ENCODE measurements at regions not wholly inside any gene's neighbourhood (a gene's known extent, or its start where the extent isn't known, plus 50 kb on each side); places are given as distances from the start of the nearest gene placed in this dataset.
"Not testable (repeated sequence)": the region's sequence is repeated elsewhere in the genome, so short reads cannot be mapped to it uniquely, and the experiment has no call there.

GRCh38 chr5:117533792-117534191, 959.2 kb upstream of the SEMA6A start:
- DNase-seq (ENCODE audit: low read depth, low spot score) = no peak

- DNase-seq (ENCODE audit: low read depth, low spot score) = not testable (repeated sequence)
These were observed 958.5 kb upstream of the SEMA6A start for GRCh38 chr5:117533051-117533670.

DNA sequence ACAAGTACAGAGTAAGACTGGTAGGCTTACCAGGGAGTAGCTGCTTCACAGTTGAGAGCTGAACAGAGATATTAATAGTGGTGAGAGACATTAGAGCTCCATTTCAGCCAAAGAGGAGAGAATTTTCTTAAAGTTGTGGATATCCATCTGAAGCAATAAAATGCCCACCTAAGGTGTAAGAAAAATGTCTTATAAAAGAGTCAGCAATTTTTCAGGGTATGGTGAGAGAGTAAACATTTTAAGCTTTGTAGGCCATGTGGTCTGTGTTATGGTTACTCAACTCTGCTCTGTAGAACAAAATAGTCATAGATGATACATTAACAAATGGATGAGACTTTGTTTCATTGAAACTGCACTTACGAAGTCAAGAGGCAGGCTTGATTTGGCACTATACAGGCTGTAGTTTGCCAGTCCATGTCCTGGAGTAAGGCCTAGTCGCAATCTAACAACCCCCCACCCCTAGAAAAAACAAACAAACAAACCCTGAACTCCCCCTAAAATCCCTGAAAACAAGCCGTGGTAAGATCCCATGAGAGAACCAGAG, 945.4 kb upstream of the SEMA6A start:
- no peak for DNase-seq (ENCODE audit: low read depth, low spot score)

- DNase-seq (ENCODE audit: low read depth, low spot score) = no peak
These were observed 929.7 kb upstream of the SEMA6A start for GRCh38 chr5:117504305-117504704.

DNA sequence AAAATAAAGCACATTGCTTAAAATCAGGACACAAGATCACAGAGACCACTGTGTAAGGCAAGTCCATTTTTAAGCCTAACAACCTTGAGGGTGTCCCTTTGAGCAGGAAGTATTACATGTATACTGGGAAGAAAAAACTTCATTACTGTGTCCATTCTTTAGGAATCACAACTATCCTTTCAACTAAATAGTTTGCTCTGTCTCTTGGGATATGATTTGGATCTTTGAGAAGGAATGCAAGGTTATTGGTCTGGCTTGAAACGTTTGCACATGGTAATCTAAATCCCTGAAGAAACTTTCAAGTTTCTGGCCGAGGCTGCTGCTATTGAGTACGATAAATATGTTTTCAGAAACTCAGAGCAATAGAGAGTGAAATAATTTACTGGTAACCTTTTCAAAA, 923.0 kb upstream of the SEMA6A start:
- DNase-seq (ENCODE audit: low read depth, low spot score) = no peak

GRCh38 chr5:117496801-117497200, 922.2 kb upstream of the SEMA6A start:
- no peak for DNase-seq (ENCODE audit: low read depth, low spot score)

DNA sequence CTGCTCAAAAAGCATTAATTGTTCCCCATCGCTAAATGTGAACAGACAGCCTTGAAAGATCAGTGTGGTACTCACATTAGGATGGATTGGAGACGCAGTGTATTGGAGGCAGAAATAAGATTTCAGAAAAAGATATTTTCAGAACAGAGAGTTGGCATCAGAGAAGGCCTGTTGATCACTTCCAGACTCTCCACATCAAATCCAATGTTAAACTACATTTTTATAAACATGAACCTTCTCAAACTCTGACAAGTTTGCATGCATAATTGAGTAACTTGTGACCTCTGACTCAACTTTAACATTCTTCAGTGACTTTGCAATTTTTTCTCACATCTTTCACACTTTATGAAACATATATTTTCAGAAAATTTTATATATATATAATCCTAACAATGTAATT, 919.6 kb upstream of the SEMA6A start:
- DNase-seq (ENCODE audit: low read depth, low spot score) = no peak

DNA sequence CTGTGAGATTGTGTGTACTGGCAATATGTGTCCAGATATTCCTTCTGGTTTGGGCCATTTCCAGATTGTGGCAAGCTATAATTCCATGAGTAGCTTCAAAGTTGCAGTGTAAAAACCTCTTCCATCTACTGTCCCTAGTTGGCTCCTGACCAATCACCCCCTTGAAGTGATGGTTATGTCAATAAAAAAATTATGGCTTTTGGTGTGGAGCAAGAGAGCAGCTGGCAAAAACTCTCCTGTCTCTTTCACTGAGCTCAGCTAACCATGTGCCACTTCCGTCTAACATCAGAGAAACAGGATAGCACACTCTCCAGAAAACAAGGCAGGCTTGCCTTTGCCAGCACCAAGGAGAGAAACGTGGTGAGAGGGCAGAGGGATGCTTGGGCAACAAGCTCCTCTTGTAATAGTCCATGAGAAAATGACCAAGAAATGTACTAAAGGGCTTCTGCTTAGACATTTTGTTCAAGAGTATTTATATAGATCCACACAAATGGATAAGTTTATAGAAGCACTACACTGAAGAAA, 914.4 kb upstream of the SEMA6A start:
- no peak for DNase-seq (ENCODE audit: low read depth, low spot score)

- DNase-seq (ENCODE audit: low read depth, low spot score) = no peak
These were observed 912.9 kb upstream of the SEMA6A start for GRCh38 chr5:117487556-117487955.

DNA sequence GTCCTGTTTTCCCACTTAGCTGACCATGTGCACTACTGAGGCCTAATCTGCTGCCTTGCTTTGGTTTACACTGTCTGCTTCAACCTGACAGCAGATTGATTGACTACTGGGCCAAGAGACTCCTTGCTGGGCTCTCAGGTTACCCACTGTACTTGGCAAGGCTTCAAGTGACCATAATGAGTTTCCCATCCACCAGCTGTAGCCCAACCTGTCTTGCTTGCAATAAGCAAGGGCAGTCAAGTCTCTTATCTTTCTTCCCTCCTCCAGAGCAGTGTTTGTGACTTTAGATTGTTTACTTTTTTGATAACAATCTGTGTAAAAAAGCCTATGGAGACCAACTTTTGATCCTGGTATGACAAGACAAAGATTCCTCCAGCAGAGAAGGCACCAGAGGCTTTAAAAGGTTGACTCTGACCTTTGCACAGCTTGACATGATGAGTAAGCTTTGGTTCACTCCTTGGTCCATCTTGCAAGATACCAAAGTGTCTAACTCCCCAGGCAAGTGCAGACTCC, 912.3 kb upstream of the SEMA6A start:
- DNase-seq (ENCODE audit: low read depth, low spot score) = no peak

DNA sequence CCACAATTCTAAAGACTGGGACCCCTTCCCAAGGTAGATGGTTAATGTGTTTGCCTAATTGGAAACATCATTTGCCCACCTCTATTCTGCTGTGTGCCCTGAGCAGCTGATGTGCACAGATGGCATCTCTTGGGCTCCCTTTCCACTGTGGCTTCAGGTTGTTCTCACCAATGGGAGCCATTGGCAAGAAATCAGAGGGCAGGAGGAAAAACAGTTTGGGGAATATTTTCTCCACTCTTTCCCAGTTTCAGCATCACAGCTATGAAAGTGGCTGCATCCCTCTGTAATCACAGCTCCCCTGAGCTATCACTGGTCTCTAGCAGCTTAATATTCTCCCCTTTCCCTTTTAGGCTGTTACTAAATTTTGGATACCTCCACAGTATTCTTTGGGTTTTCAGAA, 911.6 kb upstream of the SEMA6A start:
- no peak for DNase-seq (ENCODE audit: low read depth, low spot score)

- DNase-seq (ENCODE audit: low read depth, low spot score) = no peak
These were observed 901.3 kb upstream of the SEMA6A start for GRCh38 chr5:117475919-117476318.

- no peak for DNase-seq (ENCODE audit: low read depth, low spot score)
These were observed 898.5 kb upstream of the SEMA6A start for GRCh38 chr5:117473165-117473564.

- no peak for DNase-seq (ENCODE audit: low read depth, low spot score)
These were observed 889.4 kb upstream of the SEMA6A start for GRCh38 chr5:117463881-117464570.

DNA sequence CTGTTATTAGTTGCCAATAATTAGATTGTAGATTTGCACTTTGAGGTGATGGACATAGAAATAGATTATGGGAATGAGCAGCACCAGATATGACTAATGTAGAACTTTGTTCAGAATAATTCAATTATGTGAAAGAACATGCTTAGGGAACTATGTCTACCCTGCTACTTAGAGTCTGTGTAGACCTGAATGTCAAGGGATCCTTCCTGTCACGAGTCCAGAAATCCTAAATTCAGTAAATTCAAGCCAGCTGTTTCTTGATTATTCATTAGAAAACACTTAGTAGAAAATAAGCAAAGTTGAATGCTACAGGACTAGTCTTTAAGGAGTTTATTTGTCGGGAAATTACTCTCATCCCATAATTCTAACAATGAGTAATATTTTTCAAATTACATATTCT, 887.3 kb upstream of the SEMA6A start:
- no peak for DNase-seq (ENCODE audit: low read depth, low spot score)

GRCh38 chr5:117461403-117461802, 886.8 kb upstream of the SEMA6A start:
- DNase-seq (ENCODE audit: low read depth, low spot score) = no peak

GRCh38 chr5:117457656-117458055, 883.0 kb upstream of the SEMA6A start:
- DNase-seq (ENCODE audit: low read depth, low spot score) = no peak

- DNase-seq (ENCODE audit: low read depth, low spot score) = no peak
These were observed 882.3 kb upstream of the SEMA6A start for GRCh38 chr5:117456866-117457470.

GRCh38 chr5:117455236-117456233, 880.9 kb upstream of the SEMA6A start:
- no peak for DNase-seq (ENCODE audit: low read depth, low spot score)

- no peak for DNase-seq (ENCODE audit: low read depth, low spot score)
These were observed 880.1 kb upstream of the SEMA6A start for GRCh38 chr5:117454716-117455212.

DNA sequence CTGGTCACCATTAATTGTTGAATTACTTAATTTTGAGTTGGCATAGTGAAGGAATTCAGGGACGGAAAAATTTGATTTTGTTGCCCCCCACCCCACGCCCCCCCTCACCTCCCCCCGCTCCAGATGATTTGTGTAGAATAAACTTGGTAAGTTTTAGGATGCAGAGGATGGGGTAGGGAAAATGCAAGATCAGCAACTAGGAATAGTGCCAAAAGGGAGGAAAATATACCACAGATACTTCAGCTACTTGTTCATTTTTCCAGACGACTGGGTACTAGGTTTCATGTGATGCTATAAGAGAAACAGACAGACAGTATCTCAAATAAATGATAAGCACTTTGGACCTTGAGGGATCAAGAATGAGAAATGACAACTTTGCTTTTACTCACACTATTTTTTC, 862.2 kb upstream of the SEMA6A start:
- DNase-seq (ENCODE audit: low read depth, low spot score) = no peak

All from activated CD4-positive, CD25-positive, alpha-beta regulatory T cell treated with anti-CD3 and anti-CD28 coated beads, Interleukin-2, amount 50 U/mL, for 16 hours (primary cell).